PC-9 (cell line): ENCODE measurements at regions not wholly inside any gene's neighbourhood (a gene's known extent, or its start where the extent isn't known, plus 50 kb on each side); places are given as distances from the start of the nearest gene placed in this dataset.

ENCODE experiments used
- EZH2 ChIP-seq: fragments of 200-600 bp; sonication (generic); IDR thresholded peaks from 2 replicates; pipeline ENCODE4 v1.8.0; 2017; ENCODE audit warnings: antibody characterized with exemption, low read depth
- TF ChIP-seq, protein P1 (sequence below): fragments of 200-600 bp; sonication (generic); conservative IDR thresholded peaks from 2 replicates; pipeline ENCODE4 v1.6.1; 2017; ENCODE audit warnings: mixed run types, antibody characterized with exemption, mild to moderate bottlenecking, moderate library complexity

DNA sequence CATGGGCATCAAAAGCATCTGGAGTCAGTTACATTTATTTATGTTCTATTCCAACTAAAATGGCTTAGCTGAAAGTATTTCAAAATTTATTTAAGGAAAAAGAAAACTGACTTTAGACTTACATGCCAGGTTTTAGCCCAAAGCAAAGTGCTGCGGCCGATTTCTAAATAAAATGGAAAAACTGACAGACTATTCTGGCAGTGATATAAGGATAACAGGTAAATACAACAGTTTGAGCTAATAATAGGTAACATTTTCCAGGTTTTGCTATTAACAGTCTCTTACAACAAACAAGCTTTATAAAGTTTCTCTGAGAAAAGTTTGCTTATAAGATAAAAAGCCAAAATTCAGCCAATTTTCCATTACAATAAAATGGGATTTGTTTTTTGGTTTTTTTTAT is 937.2 kb upstream of the FLRT2 start:
- TF ChIP-seq, protein P1, sequence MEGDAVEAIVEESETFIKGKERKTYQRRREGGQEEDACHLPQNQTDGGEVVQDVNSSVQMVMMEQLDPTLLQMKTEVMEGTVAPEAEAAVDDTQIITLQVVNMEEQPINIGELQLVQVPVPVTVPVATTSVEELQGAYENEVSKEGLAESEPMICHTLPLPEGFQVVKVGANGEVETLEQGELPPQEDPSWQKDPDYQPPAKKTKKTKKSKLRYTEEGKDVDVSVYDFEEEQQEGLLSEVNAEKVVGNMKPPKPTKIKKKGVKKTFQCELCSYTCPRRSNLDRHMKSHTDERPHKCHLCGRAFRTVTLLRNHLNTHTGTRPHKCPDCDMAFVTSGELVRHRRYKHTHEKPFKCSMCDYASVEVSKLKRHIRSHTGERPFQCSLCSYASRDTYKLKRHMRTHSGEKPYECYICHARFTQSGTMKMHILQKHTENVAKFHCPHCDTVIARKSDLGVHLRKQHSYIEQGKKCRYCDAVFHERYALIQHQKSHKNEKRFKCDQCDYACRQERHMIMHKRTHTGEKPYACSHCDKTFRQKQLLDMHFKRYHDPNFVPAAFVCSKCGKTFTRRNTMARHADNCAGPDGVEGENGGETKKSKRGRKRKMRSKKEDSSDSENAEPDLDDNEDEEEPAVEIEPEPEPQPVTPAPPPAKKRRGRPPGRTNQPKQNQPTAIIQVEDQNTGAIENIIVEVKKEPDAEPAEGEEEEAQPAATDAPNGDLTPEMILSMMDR = no peak
- TF ChIP-seq EZH2 = no peak
